PC-9 (cell line): ENCODE measurements at regions not wholly inside any gene's neighbourhood (a gene's known extent, or its start where the extent isn't known, plus 50 kb on each side); places are given as distances from the start of the nearest gene placed in this dataset.

ENCODE experiments used
- EZH2 ChIP-seq: fragments of 200-600 bp; sonication (generic); IDR thresholded peaks from 2 replicates; pipeline ENCODE4 v1.8.0; 2017; ENCODE audit warnings: antibody characterized with exemption, low read depth
- TF ChIP-seq, protein P1 (sequence below): fragments of 200-600 bp; sonication (generic); conservative IDR thresholded peaks from 2 replicates; pipeline ENCODE4 v1.6.1; 2017; ENCODE audit warnings: mixed run types, antibody characterized with exemption, mild to moderate bottlenecking, moderate library complexity

DNA sequence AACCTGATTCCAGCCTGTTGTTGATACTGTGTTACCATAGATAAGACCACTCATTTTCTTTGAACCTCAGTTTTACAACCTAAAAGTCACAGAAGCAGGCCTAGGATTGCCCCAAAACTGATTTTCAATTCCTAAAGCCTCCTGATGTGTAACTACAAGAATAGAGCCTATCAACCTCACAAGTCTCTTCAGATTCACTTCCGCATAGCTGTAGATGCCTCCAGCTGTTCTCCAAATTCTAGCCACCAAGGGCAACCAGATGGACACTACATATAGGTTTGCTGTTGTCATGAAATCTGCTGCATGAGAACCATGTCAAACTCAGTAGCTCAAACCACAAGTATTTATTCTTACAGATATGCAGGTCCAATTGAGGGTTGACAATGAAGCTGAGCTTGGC, 143.5 kb downstream of the SPATA31D1 start:
- no peak for TF ChIP-seq EZH2
- TF ChIP-seq, protein P1, sequence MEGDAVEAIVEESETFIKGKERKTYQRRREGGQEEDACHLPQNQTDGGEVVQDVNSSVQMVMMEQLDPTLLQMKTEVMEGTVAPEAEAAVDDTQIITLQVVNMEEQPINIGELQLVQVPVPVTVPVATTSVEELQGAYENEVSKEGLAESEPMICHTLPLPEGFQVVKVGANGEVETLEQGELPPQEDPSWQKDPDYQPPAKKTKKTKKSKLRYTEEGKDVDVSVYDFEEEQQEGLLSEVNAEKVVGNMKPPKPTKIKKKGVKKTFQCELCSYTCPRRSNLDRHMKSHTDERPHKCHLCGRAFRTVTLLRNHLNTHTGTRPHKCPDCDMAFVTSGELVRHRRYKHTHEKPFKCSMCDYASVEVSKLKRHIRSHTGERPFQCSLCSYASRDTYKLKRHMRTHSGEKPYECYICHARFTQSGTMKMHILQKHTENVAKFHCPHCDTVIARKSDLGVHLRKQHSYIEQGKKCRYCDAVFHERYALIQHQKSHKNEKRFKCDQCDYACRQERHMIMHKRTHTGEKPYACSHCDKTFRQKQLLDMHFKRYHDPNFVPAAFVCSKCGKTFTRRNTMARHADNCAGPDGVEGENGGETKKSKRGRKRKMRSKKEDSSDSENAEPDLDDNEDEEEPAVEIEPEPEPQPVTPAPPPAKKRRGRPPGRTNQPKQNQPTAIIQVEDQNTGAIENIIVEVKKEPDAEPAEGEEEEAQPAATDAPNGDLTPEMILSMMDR, result no peak
